IMR-90 (cell line): ENCODE measurements at regions not wholly inside any gene's neighbourhood (a gene's known extent, or its start where the extent isn't known, plus 50 kb on each side); places are given as distances from the start of the nearest gene placed in this dataset.

Source experiments
- ATAC-seq: fragments of 200-7000 bp; cut with Tn5 transposase; 2 replicates; pipeline ENCODE4 v1.9.1; 2020; ENCODE audit warnings: low read depth, mild to moderate bottlenecking, moderate library complexity
- BruUV-seq: library from RNA; stranded (reverse); fragments of 400-500 nt; replicated peaks from 2 replicates; lab custom pipeline; 2021; lab: Mats Ljungman, UMichigan
- CTCF ChIA-PET: fragments of 300-600 bp; formaldehyde crosslinking; extraction: SDS; loops from one replicate; lab custom pipeline; 2021; ENCODE audit warnings: antibody characterized with exemption; lab: Yijun Ruan, JAX
- POLR2A ChIA-PET: fragments of 300-600 bp; sonication (Branson Sonifier 250); formaldehyde crosslinking; loops from one replicate; lab custom pipeline; 2022; ENCODE audit warnings: antibody characterized with exemption; ENCODE audit not compliant: unreplicated experiment; lab: Charles Lee
- DNase-seq: peaks from one replicate; pipeline ENCODE4 v3.0.0; 2013
- H2AFZ ChIP-seq: replicated peaks from 2 replicates; pipeline ENCODE3; 2013; ENCODE audit warnings: low read length, mild to moderate bottlenecking; ENCODE audit not compliant: poor library complexity
- H2AK5ac ChIP-seq: 2 replicates; pipeline ENCODE4 v1.6.1; 2013; ENCODE audit warnings: low read depth, low read length, inconsistent platforms
- H2AK9ac ChIP-seq: replicated peaks from 2 replicates; pipeline ENCODE3; 2013; ENCODE audit warnings: mild to moderate bottlenecking, low read depth, low read length, moderate library complexity; ENCODE audit not compliant: poor library complexity
- H2BK120ac ChIP-seq: 2 replicates; pipeline ENCODE4 v1.6.1; 2013; ENCODE audit warnings: low read depth, low read length, inconsistent platforms
- H2BK15ac ChIP-seq: 3 replicates; pipeline ENCODE4 v1.6.1; 2013; ENCODE audit warnings: low read depth, low read length, inconsistent platforms
- H2BK20ac ChIP-seq: 2 replicates; pipeline ENCODE4 v1.6.1; 2013; ENCODE audit warnings: low read depth, mild to moderate bottlenecking, inconsistent platforms, low read length, moderate library complexity
- H2BK5ac ChIP-seq: 2 replicates; pipeline ENCODE4 v1.6.1; 2013; ENCODE audit warnings: mild to moderate bottlenecking, low read depth, low read length, inconsistent platforms; ENCODE audit not compliant: poor library complexity, severe bottlenecking
- H3K14ac ChIP-seq: replicated peaks from 2 replicates; pipeline ENCODE4 v1.6.1; 2013; ENCODE audit warnings: low read depth, low read length, inconsistent platforms
- H3K18ac ChIP-seq: 2 replicates; pipeline ENCODE4 v1.6.1; 2013; ENCODE audit warnings: low read depth, low read length, control low read depth
- H3K23ac ChIP-seq: 2 replicates; pipeline ENCODE4 v1.6.1; 2013; ENCODE audit warnings: low read depth, low read length, inconsistent platforms
- H3K27ac ChIP-seq: 2 replicates; pipeline ENCODE4 v1.5.1; 2013; ENCODE audit warnings: mild to moderate bottlenecking, control low read depth, low read length; ENCODE audit not compliant: insufficient read depth
- H3K27me3 ChIP-seq: 2 replicates; pipeline ENCODE4 v1.6.1; 2013; ENCODE audit warnings: low read length; ENCODE audit not compliant: control insufficient read depth, insufficient read depth
- H3K36me3 ChIP-seq: 2 replicates; pipeline ENCODE4 v1.6.1; 2013; ENCODE audit warnings: low read length, mixed read lengths; ENCODE audit not compliant: control insufficient read depth, insufficient read depth
- H3K4ac ChIP-seq: 2 replicates; pipeline ENCODE4 v1.6.1; 2013; ENCODE audit warnings: low read depth, low read length, inconsistent platforms
- H3K4me1 ChIP-seq: 2 replicates; pipeline ENCODE4 v1.6.1; 2013; ENCODE audit warnings: low read length, mixed read lengths; ENCODE audit not compliant: control insufficient read depth, insufficient read depth
- H3K4me2 ChIP-seq: 2 replicates; pipeline ENCODE4 v1.6.1; 2013; ENCODE audit warnings: low read depth, mild to moderate bottlenecking, control low read depth, low read length, moderate library complexity
- H3K4me3 ChIP-seq: 2 replicates; pipeline ENCODE4 v1.5.1; 2013; ENCODE audit warnings: low read depth, mild to moderate bottlenecking, control low read depth, low read length, moderate library complexity; ENCODE audit not compliant: insufficient read depth
- H3K56ac ChIP-seq: 2 replicates; pipeline ENCODE4 v1.6.1; 2013; ENCODE audit warnings: low read length, inconsistent platforms; ENCODE audit not compliant: insufficient read depth; ENCODE audit errors: extremely low read depth
- H3K79me1 ChIP-seq, 2 experiments: 2 replicates each; pipeline ENCODE4 v1.6.1; 2013; ENCODE audit warnings: low read length in 2 of 2, inconsistent platforms in 1 of 2, low read depth in 1 of 2
- H3K9ac ChIP-seq: 2 replicates; pipeline ENCODE4 v1.6.1; 2013; ENCODE audit warnings: low read depth, low read length, control low read depth
- H3K9me1 ChIP-seq: 2 replicates; pipeline ENCODE4 v1.6.1; 2013; ENCODE audit warnings: low read length, inconsistent platforms; ENCODE audit not compliant: insufficient read depth
- H3K9me3 ChIP-seq: 2 replicates; pipeline ENCODE4 v1.6.1; 2013; ENCODE audit warnings: low read length; ENCODE audit not compliant: control insufficient read depth, insufficient read depth
- H4K20me1 ChIP-seq: 2 replicates; pipeline ENCODE4 v1.6.1; 2013; ENCODE audit warnings: low read length, inconsistent platforms; ENCODE audit not compliant: insufficient read depth
- H4K5ac ChIP-seq: 2 replicates; pipeline ENCODE4 v1.6.1; 2013; ENCODE audit warnings: mild to moderate bottlenecking, low read depth, low read length, control low read depth
- H4K8ac ChIP-seq, 2 experiments: 2 replicates each; pipeline ENCODE4 v1.6.1; 2013; ENCODE audit warnings: low read depth in 2 of 2, low read length in 2 of 2, control low read depth in 1 of 2, inconsistent platforms in 1 of 2
- H4K91ac ChIP-seq: 2 replicates; pipeline ENCODE4 v1.6.1; 2013; ENCODE audit warnings: low read depth, low read length, inconsistent platforms; ENCODE audit not compliant: insufficient read depth
- CHD1 ChIP-seq: IDR thresholded peaks from 2 replicates; pipeline ENCODE4 v1.6.1; 2012; ENCODE audit warnings: low read depth, low read length, improper control_type of control experiment
- POLR2A ChIP-seq: IDR thresholded peaks from 2 replicates; pipeline ENCODE4 v1.6.1; 2012; ENCODE audit warnings: mild to moderate bottlenecking, low read depth, low read length
- RFX5 ChIP-seq: IDR thresholded peaks from 2 replicates; pipeline ENCODE4 v1.8.0; 2012; ENCODE audit warnings: low read depth, mild to moderate bottlenecking, low read length, moderate library complexity
- WGBS, 2 experiments: methylation state at CpG; one replicate each; pipeline versions ENCODE4 v1.1.5 to v1.1.7; 2013; ENCODE audit warnings: missing lambda C conversion rate in 2 of 2; ENCODE audit not compliant: insufficient read length in 1 of 2; ENCODE audit errors: extremely low coverage in 2 of 2; 5-methylcytosine and 5-hydroxymethylcytosine counted together
- dilution Hi-C: fragments of 300-500 bp; cut with HindIII; formaldehyde crosslinking; loops from one replicate; pipeline ENCODE4 v1.14.3; 2018; ENCODE audit warnings: low sequenced_read_pairs; ENCODE audit not compliant: unreplicated experiment
- in situ Hi-C: fragments of 300-500 bp; cut with MboI; formaldehyde crosslinking; loops from 3 replicates; pipeline ENCODE4 v1.14.3; 2019; ENCODE audit warnings: low sequenced_read_pairs, inconsistent platforms, mixed read lengths
- intact Hi-C: fragments of 100-400 bp; cut with micrococcal nuclease; formaldehyde crosslinking; loops from 2 replicates; pipeline ENCODE4 v1.10.0; 2022

- BruUV-seq, result no TSS peak
Observed at GRCh38 chr2:8151888-8152287, 530.0 kb upstream of the ID2 start.

More at GRCh38 chr2:8151888-8152287, 530.0 kb upstream of the ID2 start:
- ATAC-seq (no peak), DNase-seq (no peak)
- Histone ChIP-seq H4K20me1 (no peaks in the 10 kb centered on the region), H3K4ac (no peak overlapping the region), H2AK5ac (no peak overlapping the region), H2BK5ac (no peak overlapping the region), H2AFZ (no peak overlapping the region), H3K4me1 (peaks cover 13% of the 10 kb centered on the region), H3K4me2 (no peak overlapping the region), H3K9ac (no peak overlapping the region), H3K36me3 (no peaks in the 10 kb centered on the region), H3K56ac (no peak overlapping the region), H2AK9ac (no peak overlapping the region), H2BK20ac (0 out of 2 replicates have a peak overlapping the region, but pooled peaks have one; percentile 47), H4K8ac (no peak overlapping the region), H4K91ac (0 out of 2 replicates have a peak overlapping the region, but pooled peaks have one; percentile 23), H3K18ac (no peak overlapping the region), H3K9me3 (no peaks in the 10 kb centered on the region), H3K27me3 (no peaks in the 10 kb centered on the region), H4K5ac (no peak overlapping the region), H3K4me3 (no peak overlapping the region), H3K9me1 (peaks cover 17% of the 10 kb centered on the region), H2BK15ac (no peak overlapping the region), H3K79me1 (no peaks in the 10 kb centered on the region), H3K14ac (no peak overlapping the region), H3K23ac (no peak overlapping the region), H3K27ac (no peak overlapping the region), H2BK120ac (no peak overlapping the region)
- 80% methylated on average over 1 of the region's 2 CpGs; no CpG with 5 or more reads in 1 of the 2 experiments for WGBS, 2 experiments
- ChIA-PET POLR2A (no interaction called here), CTCF (no interaction called here)
- in situ Hi-C loops (loop anchor here (25.0 kb wide), 1 partner anchor 535 kb away; the partner anchor contains the start of gene ID2), intact Hi-C loops (no loop called here), dilution Hi-C loops (no loop called here)
- no peak for TF ChIP-seq POLR2A
- TF ChIP-seq CHD1, result no peak
- no peak for TF ChIP-seq RFX5
